OCI-LY1 (cell line): ENCODE measurements at regions not wholly inside any gene's neighbourhood (a gene's known extent, or its start where the extent isn't known, plus 50 kb on each side); places are given as distances from the start of the nearest gene placed in this dataset.

Experiments
- H2AFZ ChIP-seq: fragments of 200-600 bp; sonication (generic), shearing (Covaris generic); 2 replicates; pipeline ENCODE4 v1.6.0; 2014; ENCODE audit warnings: antibody characterized with exemption, mild to moderate bottlenecking, low read length
- H3F3A ChIP-seq: fragments of 200-600 bp; sonication (generic), shearing (Covaris generic); 2 replicates; pipeline ENCODE4 v1.6.0; 2014; ENCODE audit warnings: mild to moderate bottlenecking, antibody characterized with exemption, low read length, moderate library complexity; ENCODE audit not compliant: insufficient read depth
- H3K27ac ChIP-seq: fragments of 200-600 bp; sonication (generic); 2 replicates; pipeline ENCODE4 v1.5.1; 2014; ENCODE audit warnings: low read length, mixed run types, mild to moderate bottlenecking, low read depth; ENCODE audit not compliant: poor library complexity, severe bottlenecking
- H3K27me3 ChIP-seq: fragments of 200-600 bp; sonication (generic); 2 replicates; pipeline ENCODE4 v1.6.0; 2014; ENCODE audit warnings: antibody characterized with exemption, mild to moderate bottlenecking, low read length, moderate library complexity; ENCODE audit not compliant: insufficient read depth
- H3K36me3 ChIP-seq: fragments of 200-600 bp; sonication (generic); 2 replicates; pipeline ENCODE4 v1.6.1; 2014; ENCODE audit warnings: mild to moderate bottlenecking, antibody characterized with exemption, low read length, moderate library complexity, mixed read lengths; ENCODE audit not compliant: insufficient read depth
- H3K4me1 ChIP-seq: fragments of 200-600 bp; sonication (generic); 2 replicates; pipeline ENCODE4 v1.5.1; 2014; ENCODE audit warnings: mild to moderate bottlenecking, low read length, moderate library complexity; ENCODE audit not compliant: insufficient read depth, severe bottlenecking
- H3K4me2 ChIP-seq: fragments of 200-600 bp; sonication (generic), shearing (Covaris generic); 2 replicates; pipeline ENCODE4 v1.6.1; 2014; ENCODE audit warnings: low read length
- H3K4me3 ChIP-seq: fragments of 200-600 bp; sonication (generic); 2 replicates; pipeline ENCODE4 v1.5.1; 2014; ENCODE audit warnings: low read length, low read depth, mild to moderate bottlenecking, mixed read lengths; ENCODE audit not compliant: poor library complexity, severe bottlenecking
- H3K79me2 ChIP-seq: fragments of 200-600 bp; shearing (Covaris generic); 2 replicates; pipeline ENCODE4 v1.6.1; 2016; ENCODE audit warnings: mixed run types, low read length, mixed read lengths; ENCODE audit not compliant: insufficient read depth
- H3K9ac ChIP-seq: fragments of 200-600 bp; sonication (generic), shearing (Covaris generic); 2 replicates; pipeline ENCODE4 v1.6.1; 2014; ENCODE audit warnings: mild to moderate bottlenecking, low read length, mixed read lengths
- H3K9me2 ChIP-seq: fragments of 200-600 bp; sonication (generic), shearing (Covaris generic); 2 replicates; pipeline ENCODE4 v1.6.1; 2014; ENCODE audit warnings: low read depth, mild to moderate bottlenecking, low read length, mixed read lengths
- H3K9me3 ChIP-seq: fragments of 200-600 bp; shearing (Covaris generic); 2 replicates; pipeline ENCODE4 v1.6.1; 2014; ENCODE audit warnings: low read length, mixed read lengths
- H4K20me1 ChIP-seq: fragments of 200-600 bp; sonication (generic), shearing (Covaris generic); 2 replicates; pipeline ENCODE4 v1.6.0; 2016; ENCODE audit warnings: mild to moderate bottlenecking, low read length; ENCODE audit not compliant: insufficient read depth
- CTCF ChIP-seq: fragments of 200-600 bp; sonication (generic), shearing (Covaris generic); IDR thresholded peaks from 2 replicates; pipeline ENCODE4 v1.5.1; 2017; ENCODE audit warnings: mild to moderate bottlenecking, antibody characterized with exemption, low read length, moderate library complexity, mixed read lengths
- EZH2 ChIP-seq: fragments of 200-600 bp; sonication (generic), shearing (Covaris generic); IDR thresholded peaks from 2 replicates; pipeline ENCODE4 v1.8.0; 2017; ENCODE audit warnings: borderline replicate concordance, mixed run types, mild to moderate bottlenecking, antibody characterized with exemption, low read length, moderate library complexity, mixed read lengths

- Histone ChIP-seq H3K79me2 (no peaks in the 10 kb centered on the region), H3K9me2 (no peaks in the 10 kb centered on the region), H3K9me3 (no peaks in the 10 kb centered on the region), H3K36me3 (no peaks in the 10 kb centered on the region), H3K9ac (no peak overlapping the region), H3K4me2 (no peak overlapping the region), H3K4me3 (no peak overlapping the region), H3K27ac (no peak overlapping the region), H3F3A (no peaks in the 10 kb centered on the region), H2AFZ (no peak overlapping the region), H3K4me1 (no peaks in the 10 kb centered on the region), H3K27me3 (no peaks in the 10 kb centered on the region; the same call in 1 of the 2 replicates), H4K20me1 (no peaks in the 10 kb centered on the region)
- TF ChIP-seq EZH2 (no peak), CTCF (no peak)
Observed at GRCh38 chr15:77771616-77772015, 138.9 kb upstream of the LINGO1 start.

DNA sequence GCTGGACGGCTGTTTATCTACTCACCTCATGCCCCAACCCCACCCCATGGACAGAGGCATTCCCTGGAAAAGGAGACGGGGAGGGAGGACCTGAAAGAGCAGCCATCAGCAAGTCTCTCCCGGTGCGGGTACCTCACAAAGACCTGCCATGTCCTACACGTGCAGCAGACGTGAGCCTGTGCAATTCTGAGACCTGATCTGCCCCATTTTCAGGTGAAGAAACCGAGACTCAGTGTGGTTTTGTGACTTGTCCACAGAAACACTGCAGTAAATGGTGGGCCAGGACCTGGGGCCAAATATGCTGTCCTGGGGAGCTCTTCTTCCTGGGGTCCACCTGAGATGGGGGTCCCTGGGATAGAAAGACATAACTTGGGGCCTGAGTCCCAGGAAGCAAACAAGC, 137.0 kb upstream of the LINGO1 start:
- no peaks in the 10 kb centered on the region for H3K4me1 ChIP-seq

GRCh38 chr15:77768521-77769078, 135.9 kb upstream of the LINGO1 start:
- Histone ChIP-seq H3K4me1 (no peaks in the 10 kb centered on the region), H3K27ac (no peak overlapping the region), H3K4me2 (no peak overlapping the region), H3K27me3 (no peaks in the 10 kb centered on the region; the same call in 1 of the 2 replicates), H3K4me3 (no peak overlapping the region), H3K9me2 (no peaks in the 10 kb centered on the region), H4K20me1 (no peaks in the 10 kb centered on the region), H3K36me3 (no peaks in the 10 kb centered on the region), H3K9ac (no peak overlapping the region), H3F3A (no peaks in the 10 kb centered on the region), H2AFZ (no peak overlapping the region), H3K9me3 (no peaks in the 10 kb centered on the region), H3K79me2 (no peaks in the 10 kb centered on the region)
- TF ChIP-seq CTCF (no peak), EZH2 (no peak)

More for the DNA sequence above, 137.0 kb upstream of the LINGO1 start:
- H3K4me2 ChIP-seq, result no peak overlapping the region
- no peak overlapping the region for H3K4me3 ChIP-seq
- TF ChIP-seq CTCF (no peak), EZH2 (no peak)
- H3K79me2 ChIP-seq, result no peaks in the 10 kb centered on the region
- H3K9me3 ChIP-seq, result no peaks in the 10 kb centered on the region
- no peaks in the 10 kb centered on the region for H4K20me1 ChIP-seq
- no peak overlapping the region for H3K9ac ChIP-seq
- no peaks in the 10 kb centered on the region for H3F3A ChIP-seq
- no peaks in the 10 kb centered on the region; the same call in 1 of the 2 replicates for H3K27me3 ChIP-seq
- no peak overlapping the region for H3K27ac ChIP-seq
- H3K36me3 ChIP-seq, result no peaks in the 10 kb centered on the region
- H2AFZ ChIP-seq, result no peak overlapping the region
- no peaks in the 10 kb centered on the region for H3K9me2 ChIP-seq
